GM12878 (cell line): ENCODE measurements at regions not wholly inside any gene's neighbourhood (a gene's known extent, or its start where the extent isn't known, plus 50 kb on each side); places are given as distances from the start of the nearest gene placed in this dataset.

Experiments
- ATAC-seq: fragments of 200-7000 bp; cut with Tn5 transposase; 3 replicates; pipeline ENCODE4 v1.9.1; 2020; ENCODE audit warnings: mild to moderate bottlenecking, moderate library complexity
- BruUV-seq: library from RNA; stranded (reverse); fragments of 400-500 nt; replicated peaks from 2 replicates; lab custom pipeline; 2021; lab: Mats Ljungman, UMichigan
- CTCF ChIA-PET: fragments of 300-600 bp; sonication (Branson Sonifier 250); formaldehyde crosslinking; extraction: SDS; loops from one replicate; lab custom pipeline; 2021; ENCODE audit warnings: inconsistent platforms; lab: Yijun Ruan, JAX
- POLR2A ChIA-PET: fragments of 350-600 bp; formaldehyde crosslinking; extraction: SDS; loops from one replicate; lab custom pipeline; 2021; ENCODE audit warnings: inconsistent platforms; lab: Charles Lee
- RAD21 ChIA-PET: fragments of 300-600 bp; sonication (Branson Sonifier 250); formaldehyde crosslinking; loops from one replicate; lab custom pipeline; 2023; ENCODE audit warnings: antibody characterized with exemption; ENCODE audit not compliant: unreplicated experiment; lab: Charles Lee
- SMC1A ChIA-PET: fragments of 300-600 bp; sonication (Branson Sonifier 250); formaldehyde crosslinking; loops from one replicate; lab custom pipeline; 2023; ENCODE audit not compliant: unreplicated experiment, uncharacterized antibody; lab: Charles Lee
- DNase-seq: peaks from one replicate; pipeline ENCODE4 v3.0.0-alpha.2; 2011; ENCODE audit warnings: low read depth, low spot score
- FAIRE-seq: peaks from 3 replicates; lab custom pipeline; 2011; peaks lifted over from hg19 to GRCh38; lab: Jason Lieb, UNC
- H2AFZ ChIP-seq: 2 replicates; pipeline ENCODE4 v1.6.0; 2011; ENCODE audit warnings: low read depth, low read length, control low read depth; ENCODE audit not compliant: control insufficient read depth
- H3K27ac ChIP-seq: 2 replicates; pipeline ENCODE4 v1.5.1; 2011; ENCODE audit warnings: control low read depth; ENCODE audit not compliant: control insufficient read depth, insufficient read depth
- H3K27me3 ChIP-seq, 2 experiments: replicated peaks in 1 of 2; 2 replicates each; pipeline versions ENCODE4 v1.6.0 to v1.6.1; 2011; ENCODE audit warnings: low read length in 1 of 2; ENCODE audit not compliant: control insufficient read depth in 2 of 2, insufficient read depth in 2 of 2
- H3K36me3 ChIP-seq, 2 experiments: 2 replicates each; pipeline ENCODE4 v1.5.1; 2011; ENCODE audit warnings: low read length in 1 of 2; ENCODE audit not compliant: control insufficient read depth in 2 of 2, insufficient read depth in 2 of 2
- H3K4me1 ChIP-seq: 2 replicates; pipeline ENCODE4 v1.6.1; 2011; ENCODE audit warnings: mild to moderate bottlenecking, low read length, moderate library complexity, mixed read lengths; ENCODE audit not compliant: control insufficient read depth, insufficient read depth
- H3K4me2 ChIP-seq: 2 replicates; pipeline ENCODE4 v1.6.0; 2011; ENCODE audit warnings: control low read depth; ENCODE audit not compliant: control insufficient read depth, insufficient read depth
- H3K4me3 ChIP-seq: fragments of 200-600 bp; sonication (generic); 2 replicates; pipeline ENCODE4 v1.5.1; 2016
- H3K79me2 ChIP-seq: 2 replicates; pipeline ENCODE4 v1.6.0; 2011; ENCODE audit warnings: low read length; ENCODE audit not compliant: control insufficient read depth, insufficient read depth
- H3K9ac ChIP-seq: 2 replicates; pipeline ENCODE4 v1.8.0; 2011; ENCODE audit warnings: low read length, control low read depth, mixed read lengths; ENCODE audit not compliant: control insufficient read depth, insufficient read depth
- H3K9me3 ChIP-seq: replicated peaks from 3 replicates; pipeline ENCODE4 v1.5.1; 2011; ENCODE audit warnings: mild to moderate bottlenecking, low read length; ENCODE audit not compliant: control insufficient read depth, insufficient read depth
- H4K20me1 ChIP-seq: 2 replicates; pipeline ENCODE4 v1.6.0; 2011; ENCODE audit not compliant: control insufficient read depth, insufficient read depth
- RBBP5 ChIP-seq: fragments of 200-600 bp; sonication (generic); conservative IDR thresholded peaks from 2 replicates; pipeline ENCODE4 v1.6.1; 2016
- RCOR1 ChIP-seq: conservative IDR thresholded peaks from 2 replicates; pipeline ENCODE4 v1.6.1; 2012; ENCODE audit warnings: low read depth, low read length, improper control_type of control experiment
- RUNX3 ChIP-seq: IDR thresholded peaks from 2 replicates; pipeline ENCODE4 v1.6.1; 2012; ENCODE audit warnings: low read length, inconsistent platforms
- SUZ12 ChIP-seq: fragments of 200-600 bp; sonication (generic); IDR thresholded peaks from one replicate; pipeline ENCODE4 v1.6.1; 2018; ENCODE audit warnings: antibody characterized with exemption, mild to moderate bottlenecking; ENCODE audit not compliant: unreplicated experiment
- WGBS: methylation state at CpG from one replicate; pipeline ENCODE4 v1.1.6; 2016; ENCODE audit warnings: low lambda C conversion rate; ENCODE audit not compliant: insufficient replicate concordance, insufficient coverage; ENCODE audit errors: missing lambda C conversion rate; 5-methylcytosine and 5-hydroxymethylcytosine counted together
- in situ Hi-C: fragments of 300-500 bp; cut with MboI; formaldehyde crosslinking; loops from 9 replicates; pipeline ENCODE4 v1.14.3; 2018; ENCODE audit warnings: mixed read lengths
- intact Hi-C: fragments of 100-400 bp; cut with micrococcal nuclease; formaldehyde crosslinking; loops from one replicate; pipeline ENCODE4 v1.14.2; 2022; ENCODE audit not compliant: unreplicated experiment
- TF ChIP-seq, protein P1 (sequence below): fragments of 450-650 bp; IDR thresholded peaks from 2 replicates; pipeline ENCODE4 v1.6.1; 2018; ENCODE audit warnings: borderline replicate concordance, mild to moderate bottlenecking; ENCODE audit not compliant: partially characterized antibody
- TF ChIP-seq, protein P2 (sequence below): fragments of 150-350 bp; IDR thresholded peaks from 2 replicates; pipeline ENCODE4 v1.6.1; 2014; ENCODE audit warnings: mild to moderate bottlenecking, low read depth, low read length
- TF ChIP-seq, protein P3 (sequence below): fragments of 450-650 bp; formaldehyde crosslinking; IDR thresholded peaks from 2 replicates; pipeline ENCODE4 v1.4.0; 2020; ENCODE audit warnings: mild to moderate bottlenecking, moderate library complexity
- TF ChIP-seq, protein P4 (sequence below): IDR thresholded peaks from 2 replicates; pipeline ENCODE4 v1.6.1; 2012; ENCODE audit warnings: low read depth, low read length, improper control_type of control experiment

DNA sequence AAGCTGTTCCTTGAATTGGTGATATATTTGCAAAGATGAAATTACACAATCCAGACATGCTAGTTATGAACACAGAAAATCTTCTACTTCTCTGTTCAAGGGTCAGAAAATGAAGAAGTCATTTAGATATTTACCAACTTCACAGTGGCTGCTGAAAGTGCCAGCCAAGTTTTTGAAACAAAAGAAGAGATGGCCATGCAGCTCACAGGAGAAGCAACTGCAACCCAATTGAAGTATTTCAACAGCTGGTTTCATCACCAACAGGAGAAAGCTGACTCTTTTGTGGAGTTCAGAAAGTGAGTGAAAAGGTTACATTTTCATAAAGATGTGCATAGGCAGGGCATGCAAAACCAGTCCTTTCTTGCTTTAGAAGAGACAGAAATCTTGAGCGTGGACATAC is 70.1 kb upstream of the LSM6 start:
- FAIRE-seq (peak; percentile 70), DNase-seq (no peak), ATAC-seq (peak; percentile 56)
- no peak overlapping the region for H3K4me3 ChIP-seq
- no peak overlapping the region; the same call in 1 of the 2 replicates for H2AFZ ChIP-seq
- CTCF ChIA-PET: interaction anchor here (3.2 kb wide), 1 partner anchor 11 kb away, joined by 16 read pairs; no protein-coding TSS in a partner anchor
- H3K36me3 ChIP-seq: no peaks in the 10 kb centered on the region
- H3K4me1 ChIP-seq: peaks cover 25% of the 10 kb centered on the region
- in situ Hi-C loops (no loop called here), intact Hi-C loops (no loop called here)
- BruUV-seq: no TSS peak
- peak overlapping the region; percentile 19 for H3K4me2 ChIP-seq
- 0 out of 2 replicates have a peak overlapping the region, but pooled peaks have one; percentile 43 for H3K9ac ChIP-seq
- SMC1A ChIA-PET: interaction anchor here (0.7 to 1.5 kb wide), 3 partner anchors 10 to 355 kb away, joined by 3 to 4 read pairs (median 4); no protein-coding TSS in a partner anchor
- POLR2A ChIA-PET: no interaction called here
- RAD21 ChIA-PET: no interaction called here
- WGBS: 38% methylated on average over 1 of the region's 1 CpG
- TF ChIP-seq RUNX3 (no peak), SUZ12 (no peak), RCOR1 (no peak), RBBP5 (no peak)
- TF ChIP-seq, protein P1, sequence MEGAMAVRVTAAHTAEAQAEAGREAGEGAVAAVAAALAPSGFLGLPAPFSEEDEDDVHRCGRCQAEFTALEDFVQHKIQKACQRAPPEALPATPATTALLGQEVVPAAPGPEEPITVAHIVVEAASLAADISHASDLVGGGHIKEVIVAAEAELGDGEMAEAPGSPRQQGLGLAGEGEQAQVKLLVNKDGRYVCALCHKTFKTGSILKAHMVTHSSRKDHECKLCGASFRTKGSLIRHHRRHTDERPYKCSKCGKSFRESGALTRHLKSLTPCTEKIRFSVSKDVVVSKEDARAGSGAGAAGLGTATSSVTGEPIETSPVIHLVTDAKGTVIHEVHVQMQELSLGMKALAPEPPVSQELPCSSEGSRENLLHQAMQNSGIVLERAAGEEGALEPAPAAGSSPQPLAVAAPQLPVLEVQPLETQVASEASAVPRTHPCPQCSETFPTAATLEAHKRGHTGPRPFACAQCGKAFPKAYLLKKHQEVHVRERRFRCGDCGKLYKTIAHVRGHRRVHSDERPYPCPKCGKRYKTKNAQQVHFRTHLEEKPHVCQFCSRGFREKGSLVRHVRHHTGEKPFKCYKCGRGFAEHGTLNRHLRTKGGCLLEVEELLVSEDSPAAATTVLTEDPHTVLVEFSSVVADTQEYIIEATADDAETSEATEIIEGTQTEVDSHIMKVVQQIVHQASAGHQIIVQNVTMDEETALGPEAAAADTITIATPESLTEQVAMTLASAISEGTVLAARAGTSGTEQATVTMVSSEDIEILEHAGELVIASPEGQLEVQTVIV: no peak
- TF ChIP-seq, protein P2, sequence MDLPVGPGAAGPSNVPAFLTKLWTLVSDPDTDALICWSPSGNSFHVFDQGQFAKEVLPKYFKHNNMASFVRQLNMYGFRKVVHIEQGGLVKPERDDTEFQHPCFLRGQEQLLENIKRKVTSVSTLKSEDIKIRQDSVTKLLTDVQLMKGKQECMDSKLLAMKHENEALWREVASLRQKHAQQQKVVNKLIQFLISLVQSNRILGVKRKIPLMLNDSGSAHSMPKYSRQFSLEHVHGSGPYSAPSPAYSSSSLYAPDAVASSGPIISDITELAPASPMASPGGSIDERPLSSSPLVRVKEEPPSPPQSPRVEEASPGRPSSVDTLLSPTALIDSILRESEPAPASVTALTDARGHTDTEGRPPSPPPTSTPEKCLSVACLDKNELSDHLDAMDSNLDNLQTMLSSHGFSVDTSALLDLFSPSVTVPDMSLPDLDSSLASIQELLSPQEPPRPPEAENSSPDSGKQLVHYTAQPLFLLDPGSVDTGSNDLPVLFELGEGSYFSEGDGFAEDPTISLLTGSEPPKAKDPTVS: no peak
- TF ChIP-seq, protein P3, sequence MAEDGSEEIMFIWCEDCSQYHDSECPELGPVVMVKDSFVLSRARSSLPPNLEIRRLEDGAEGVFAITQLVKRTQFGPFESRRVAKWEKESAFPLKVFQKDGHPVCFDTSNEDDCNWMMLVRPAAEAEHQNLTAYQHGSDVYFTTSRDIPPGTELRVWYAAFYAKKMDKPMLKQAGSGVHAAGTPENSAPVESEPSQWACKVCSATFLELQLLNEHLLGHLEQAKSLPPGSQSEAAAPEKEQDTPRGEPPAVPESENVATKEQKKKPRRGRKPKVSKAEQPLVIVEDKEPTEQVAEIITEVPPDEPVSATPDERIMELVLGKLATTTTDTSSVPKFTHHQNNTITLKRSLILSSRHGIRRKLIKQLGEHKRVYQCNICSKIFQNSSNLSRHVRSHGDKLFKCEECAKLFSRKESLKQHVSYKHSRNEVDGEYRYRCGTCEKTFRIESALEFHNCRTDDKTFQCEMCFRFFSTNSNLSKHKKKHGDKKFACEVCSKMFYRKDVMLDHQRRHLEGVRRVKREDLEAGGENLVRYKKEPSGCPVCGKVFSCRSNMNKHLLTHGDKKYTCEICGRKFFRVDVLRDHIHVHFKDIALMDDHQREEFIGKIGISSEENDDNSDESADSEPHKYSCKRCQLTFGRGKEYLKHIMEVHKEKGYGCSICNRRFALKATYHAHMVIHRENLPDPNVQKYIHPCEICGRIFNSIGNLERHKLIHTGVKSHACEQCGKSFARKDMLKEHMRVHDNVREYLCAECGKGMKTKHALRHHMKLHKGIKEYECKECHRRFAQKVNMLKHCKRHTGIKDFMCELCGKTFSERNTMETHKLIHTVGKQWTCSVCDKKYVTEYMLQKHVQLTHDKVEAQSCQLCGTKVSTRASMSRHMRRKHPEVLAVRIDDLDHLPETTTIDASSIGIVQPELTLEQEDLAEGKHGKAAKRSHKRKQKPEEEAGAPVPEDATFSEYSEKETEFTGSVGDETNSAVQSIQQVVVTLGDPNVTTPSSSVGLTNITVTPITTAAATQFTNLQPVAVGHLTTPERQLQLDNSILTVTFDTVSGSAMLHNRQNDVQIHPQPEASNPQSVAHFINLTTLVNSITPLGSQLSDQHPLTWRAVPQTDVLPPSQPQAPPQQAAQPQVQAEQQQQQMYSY: no peak
- TF ChIP-seq, protein P4, sequence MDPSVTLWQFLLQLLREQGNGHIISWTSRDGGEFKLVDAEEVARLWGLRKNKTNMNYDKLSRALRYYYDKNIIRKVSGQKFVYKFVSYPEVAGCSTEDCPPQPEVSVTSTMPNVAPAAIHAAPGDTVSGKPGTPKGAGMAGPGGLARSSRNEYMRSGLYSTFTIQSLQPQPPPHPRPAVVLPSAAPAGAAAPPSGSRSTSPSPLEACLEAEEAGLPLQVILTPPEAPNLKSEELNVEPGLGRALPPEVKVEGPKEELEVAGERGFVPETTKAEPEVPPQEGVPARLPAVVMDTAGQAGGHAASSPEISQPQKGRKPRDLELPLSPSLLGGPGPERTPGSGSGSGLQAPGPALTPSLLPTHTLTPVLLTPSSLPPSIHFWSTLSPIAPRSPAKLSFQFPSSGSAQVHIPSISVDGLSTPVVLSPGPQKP: no peak
- H3K27me3 ChIP-seq: no peaks in the 10 kb centered on the region
- H4K20me1 ChIP-seq: no peaks in the 10 kb centered on the region
- peaks cover 1% of the 10 kb centered on the region; the same call in 2 of the 3 replicates for H3K9me3 ChIP-seq
- no peaks in the 10 kb centered on the region for H3K79me2 ChIP-seq
- peak overlapping the region; percentile 66 for H3K27ac ChIP-seq
